ENCODE measurements at regions not wholly inside any gene's neighbourhood (a gene's known extent, or its start where the extent isn't known, plus 50 kb on each side); places are given as distances from the start of the nearest gene placed in this dataset.
"Not testable (repeated sequence)": the region's sequence is repeated elsewhere in the genome, so short reads cannot be mapped to it uniquely, and the experiment has no call there.

- H3K4me3 Mint-ChIP-seq: no peak overlapping the region
- H3K36me3 Mint-ChIP-seq (ENCODE audit: low read depth): no peaks in the 10 kb centered on the region
- H3K4me1 Mint-ChIP-seq (ENCODE audit: low read depth): no peaks in the 10 kb centered on the region
- intact Hi-C loops (cut with micrococcal nuclease): no loop called here
- no peak for DNase-seq (ENCODE audit: low spot score)
- no peak overlapping the region for H3K27ac Mint-ChIP-seq
- H3K27me3 Mint-ChIP-seq (ENCODE audit: insufficient read depth): no peaks in the 10 kb centered on the region
- H3K9me3 Mint-ChIP-seq: no peaks in the 10 kb centered on the region
Measured at GRCh38 chr4:18638031-18638430, 616.5 kb upstream of the LCORL start.

GRCh38 chr4:18636001-18636585 is 614.5 kb upstream of the LCORL start:
- no peaks in the 10 kb centered on the region for H3K4me1 Mint-ChIP-seq (ENCODE audit: low read depth)
- DNase-seq (ENCODE audit: low spot score): no peak
- no peaks in the 10 kb centered on the region for H3K27me3 Mint-ChIP-seq (ENCODE audit: insufficient read depth)
- intact Hi-C loops (cut with micrococcal nuclease): no loop called here
- H3K4me3 Mint-ChIP-seq: no peak overlapping the region
- no peaks in the 10 kb centered on the region for H3K9me3 Mint-ChIP-seq
- no peaks in the 10 kb centered on the region for H3K36me3 Mint-ChIP-seq (ENCODE audit: low read depth)
- H3K27ac Mint-ChIP-seq: no peak overlapping the region

- intact Hi-C loops (cut with micrococcal nuclease): no loop called here
- H3K4me1 Mint-ChIP-seq (ENCODE audit: low read depth): no peaks in the 10 kb centered on the region
- H3K27ac Mint-ChIP-seq: no peak overlapping the region
- H3K9me3 Mint-ChIP-seq: no peaks in the 10 kb centered on the region
- H3K4me3 Mint-ChIP-seq: no peak overlapping the region
- DNase-seq (ENCODE audit: low spot score): no peak
- H3K36me3 Mint-ChIP-seq (ENCODE audit: low read depth): no peaks in the 10 kb centered on the region
- no peaks in the 10 kb centered on the region for H3K27me3 Mint-ChIP-seq (ENCODE audit: insufficient read depth)
Measured at GRCh38 chr4:18635531-18635930, 614.0 kb upstream of the LCORL start.

GRCh38 chr4:18631586-18631985 is 610.0 kb upstream of the LCORL start:
- intact Hi-C loops (cut with micrococcal nuclease): no loop called here
- no peaks in the 10 kb centered on the region for H3K27me3 Mint-ChIP-seq (ENCODE audit: insufficient read depth)
- H3K4me1 Mint-ChIP-seq (ENCODE audit: low read depth): no peaks in the 10 kb centered on the region

GRCh38 chr4:18630218-18631110 is 608.9 kb upstream of the LCORL start:
- Mint-ChIP-seq H3K27me3 (ENCODE audit: insufficient read depth) (no peaks in the 10 kb centered on the region), H3K36me3 (ENCODE audit: low read depth) (no peaks in the 10 kb centered on the region), H3K27ac (no peak overlapping the region), H3K4me3 (no peak overlapping the region), H3K4me1 (ENCODE audit: low read depth) (no peaks in the 10 kb centered on the region), H3K9me3 (no peaks in the 10 kb centered on the region)
- DNase-seq (ENCODE audit: low spot score): no peak
- intact Hi-C loops (cut with micrococcal nuclease): no loop called here

More at GRCh38 chr4:18631586-18631985, 610.0 kb upstream of the LCORL start:
- no peaks in the 10 kb centered on the region for H3K36me3 Mint-ChIP-seq (ENCODE audit: low read depth)
- H3K4me3 Mint-ChIP-seq: no peak overlapping the region
- no peaks in the 10 kb centered on the region for H3K9me3 Mint-ChIP-seq
- no peak for DNase-seq (ENCODE audit: low spot score)
- no peak overlapping the region for H3K27ac Mint-ChIP-seq

GRCh38 chr4:18627447-18628005 is 606.0 kb upstream of the LCORL start:
- Mint-ChIP-seq H3K36me3 (ENCODE audit: low read depth) (no peaks in the 10 kb centered on the region), H3K4me3 (no peak overlapping the region), H3K27ac (no peak overlapping the region), H3K4me1 (ENCODE audit: low read depth) (no peaks in the 10 kb centered on the region), H3K27me3 (ENCODE audit: insufficient read depth) (no peaks in the 10 kb centered on the region), H3K9me3 (no peaks in the 10 kb centered on the region)
- intact Hi-C loops (cut with micrococcal nuclease): no loop called here
- DNase-seq (ENCODE audit: low spot score): no peak

- H3K27me3 Mint-ChIP-seq (ENCODE audit: insufficient read depth): no peaks in the 10 kb centered on the region
- no peaks in the 10 kb centered on the region for H3K36me3 Mint-ChIP-seq (ENCODE audit: low read depth)
- no peak for DNase-seq (ENCODE audit: low spot score)
- no peaks in the 10 kb centered on the region for H3K9me3 Mint-ChIP-seq
- H3K4me1 Mint-ChIP-seq (ENCODE audit: low read depth): no peaks in the 10 kb centered on the region
- H3K4me3 Mint-ChIP-seq: no peak overlapping the region
- H3K27ac Mint-ChIP-seq: no peak overlapping the region
- intact Hi-C loops (cut with micrococcal nuclease): no loop called here
Measured at GRCh38 chr4:18626996-18627395, 605.4 kb upstream of the LCORL start.

- intact Hi-C loops (cut with micrococcal nuclease): no loop called here
- no peaks in the 10 kb centered on the region for H3K27me3 Mint-ChIP-seq (ENCODE audit: insufficient read depth)
- H3K27ac Mint-ChIP-seq: no peak overlapping the region
Measured at GRCh38 chr4:18626366-18626765, 604.8 kb upstream of the LCORL start.

GRCh38 chr4:18621186-18621585 is 599.6 kb upstream of the LCORL start:
- Mint-ChIP-seq H3K4me3 (no peak overlapping the region), H3K9me3 (no peaks in the 10 kb centered on the region), H3K27ac (no peak overlapping the region), H3K27me3 (ENCODE audit: insufficient read depth) (no peaks in the 10 kb centered on the region), H3K36me3 (ENCODE audit: low read depth) (no peaks in the 10 kb centered on the region), H3K4me1 (ENCODE audit: low read depth) (no peaks in the 10 kb centered on the region)
- DNase-seq (ENCODE audit: low spot score): no peak
- intact Hi-C loops (cut with micrococcal nuclease): no loop called here

More at GRCh38 chr4:18626366-18626765, 604.8 kb upstream of the LCORL start:
- no peaks in the 10 kb centered on the region for H3K4me1 Mint-ChIP-seq (ENCODE audit: low read depth)
- no peaks in the 10 kb centered on the region for H3K36me3 Mint-ChIP-seq (ENCODE audit: low read depth)
- no peak overlapping the region for H3K4me3 Mint-ChIP-seq
- no peak for DNase-seq (ENCODE audit: low spot score)
- no peaks in the 10 kb centered on the region for H3K9me3 Mint-ChIP-seq

- no peaks in the 10 kb centered on the region for H3K27me3 Mint-ChIP-seq (ENCODE audit: insufficient read depth)
- no peak overlapping the region for H3K4me3 Mint-ChIP-seq
- intact Hi-C loops (cut with micrococcal nuclease): no loop called here
- no peaks in the 10 kb centered on the region for H3K4me1 Mint-ChIP-seq (ENCODE audit: low read depth)
- H3K9me3 Mint-ChIP-seq: no peaks in the 10 kb centered on the region
- DNase-seq (ENCODE audit: low spot score): no peak
- no peaks in the 10 kb centered on the region for H3K36me3 Mint-ChIP-seq (ENCODE audit: low read depth)
- no peak overlapping the region for H3K27ac Mint-ChIP-seq
Measured at GRCh38 chr4:18616720-18617119, 595.2 kb upstream of the LCORL start.

GRCh38 chr4:18611026-18611425 is 589.5 kb upstream of the LCORL start:
- Mint-ChIP-seq H3K4me1 (ENCODE audit: low read depth) (no peaks in the 10 kb centered on the region), H3K27ac (no peak overlapping the region)
- intact Hi-C loops (cut with micrococcal nuclease): no loop called here

GRCh38 chr4:18608908-18609533 is 587.5 kb upstream of the LCORL start:
- Mint-ChIP-seq H3K27me3 (ENCODE audit: insufficient read depth) (no peaks in the 10 kb centered on the region), H3K9me3 (peaks cover 7% of the 10 kb centered on the region), H3K4me3 (no peak overlapping the region), H3K27ac (no peak overlapping the region), H3K36me3 (ENCODE audit: low read depth) (no peaks in the 10 kb centered on the region), H3K4me1 (ENCODE audit: low read depth) (no peaks in the 10 kb centered on the region)
- no peak for DNase-seq (ENCODE audit: low spot score)
- intact Hi-C loops (cut with micrococcal nuclease): no loop called here

More at GRCh38 chr4:18611026-18611425, 589.5 kb upstream of the LCORL start:
- no peak for DNase-seq (ENCODE audit: low spot score)
- peaks cover 7% of the 10 kb centered on the region for H3K9me3 Mint-ChIP-seq
- H3K4me3 Mint-ChIP-seq: no peak overlapping the region
- H3K36me3 Mint-ChIP-seq (ENCODE audit: low read depth): no peaks in the 10 kb centered on the region
- no peaks in the 10 kb centered on the region for H3K27me3 Mint-ChIP-seq (ENCODE audit: insufficient read depth)

GRCh38 chr4:18602610-18603009 is 581.1 kb upstream of the LCORL start:
- DNase-seq (ENCODE audit: low spot score); H3K4me1 Mint-ChIP-seq (ENCODE audit: low read depth); H3K36me3 Mint-ChIP-seq (ENCODE audit: low read depth); H3K9me3 Mint-ChIP-seq; H3K27me3 Mint-ChIP-seq (ENCODE audit: insufficient read depth); H3K27ac Mint-ChIP-seq; intact Hi-C loops (cut with micrococcal nuclease); H3K4me3 Mint-ChIP-seq: not testable (repeated sequence)

All from activated T-helper 1 cell treated with anti-CD3 and anti-CD28 coated beads, Interleukin-12 subunit alpha, Interleukin-12 subunit beta, Interleukin-2, Interleukin-4 antibody, amounts not matched to agents 30 ng/mL and 10 ng/mL and 1 ng/mL, durations not matched to agents 14 hours and 24 hours and 36 hours (primary cell).